ENCODE measurements at regions not wholly inside any gene's neighbourhood (a gene's known extent, or its start where the extent isn't known, plus 50 kb on each side); places are given as distances from the start of the nearest gene placed in this dataset.

GRCh38 chr11:121965330-121965729 lies 150.7 kb downstream of the BLID start:
- no peak overlapping the region for H2AK5ac ChIP-seq (ENCODE audit: insufficient read length, low read length)
- H3K14ac ChIP-seq (ENCODE audit: insufficient read depth, low read length), result no peak overlapping the region
- no CpG with 5 or more reads among the region's 4 CpGs for WGBS (ENCODE audit: extremely low coverage, insufficient read length, low lambda C conversion rate)
- DNase-seq, result no peak
- no peaks in the 10 kb centered on the region for H4K20me1 ChIP-seq (ENCODE audit: control insufficient read depth, insufficient read depth, insufficient read length)
- no peak overlapping the region for H3K18ac ChIP-seq (ENCODE audit: insufficient read length, low read depth, low read length)
- no peaks in the 10 kb centered on the region; the same call in 1 of the 2 replicates for H3K4me1 ChIP-seq (ENCODE audit: insufficient read depth, low read length)
- no peak overlapping the region for H3K4me2 ChIP-seq (ENCODE audit: insufficient read depth, insufficient read length, low read length)
- H2BK5ac ChIP-seq (ENCODE audit: insufficient read length, low read length), result no peak overlapping the region
- no peak overlapping the region for H2BK120ac ChIP-seq (ENCODE audit: low read depth, low read length, poor library complexity, severe bottlenecking)
- Mint-ChIP-seq H3K27ac (no peak overlapping the region), H3K9me3 (no peaks in the 10 kb centered on the region), H3K4me1 (peaks cover 13 to 17% of the 10 kb centered on the region in 2 experiments), H3K27me3 (ENCODE audit: low read depth) (no peaks in the 10 kb centered on the region; the same call in 1 of the 2 replicates), H3K4me3 (no peak overlapping the region), H3K36me3 (ENCODE audit: insufficient read depth in 1 of 3, low read depth in 3 of 3) (no peaks in the 10 kb centered on the region)
- H3T11ph ChIP-seq (ENCODE audit: low read length), result no peak overlapping the region
- H4K5ac ChIP-seq (ENCODE audit: insufficient read length, low read depth, low read length), result no peak overlapping the region
- no peak overlapping the region for H2BK12ac ChIP-seq (ENCODE audit: insufficient read length, low read depth, low read length)
- H4K91ac ChIP-seq (ENCODE audit: insufficient read length, low read depth, low read length), result no peak overlapping the region
- no peak for TF ChIP-seq CTCF (conservative IDR thresholded peaks at IDR 0.05)
- no peak overlapping the region for H2BK15ac ChIP-seq (ENCODE audit: low read depth, low read length)
- no peak overlapping the region for H3K9ac ChIP-seq (ENCODE audit: extremely low read depth, insufficient read length, low read length)
- no peaks in the 10 kb centered on the region for H3K79me2 ChIP-seq (ENCODE audit: insufficient read depth, low read length)
- H3K27me3 ChIP-seq (ENCODE audit: insufficient read depth, low read length), result no peaks in the 10 kb centered on the region; the same call in 1 of the 2 replicates
- H3K56ac ChIP-seq (ENCODE audit: insufficient read length, low read depth, low read length), result no peak overlapping the region
- no peaks in the 10 kb centered on the region for H3K23me2 ChIP-seq (ENCODE audit: insufficient read length, low read depth, low read length, poor library complexity, severe bottlenecking)
- H2AFZ ChIP-seq (ENCODE audit: low read length), result no peak overlapping the region
- no peak overlapping the region for H3K23ac ChIP-seq (ENCODE audit: insufficient read length, low read depth, low read length)
- no peak overlapping the region for H4K8ac ChIP-seq (replicated peaks; ENCODE audit: insufficient read length, low read depth, low read length)
- H3K9me3 ChIP-seq (ENCODE audit: control insufficient read depth, low read depth, low read length), result no peaks in the 10 kb centered on the region
- H3K27ac ChIP-seq (ENCODE audit: insufficient read length, low read depth, low read length), result no peak overlapping the region
- H3K79me1 ChIP-seq (ENCODE audit: insufficient read depth, low read depth, low read length, poor library complexity, severe bottlenecking), result no peaks in the 10 kb centered on the region
- H2BK20ac ChIP-seq (ENCODE audit: low read depth, low read length, poor library complexity, severe bottlenecking), result no peak overlapping the region
- H3K4ac ChIP-seq (ENCODE audit: low read depth, low read length), result no peak overlapping the region
